MM.1S (cell line): ENCODE measurements at regions not wholly inside any gene's neighbourhood (a gene's known extent, or its start where the extent isn't known, plus 50 kb on each side); places are given as distances from the start of the nearest gene placed in this dataset.

Experiments used
- CTCF ChIP-seq: fragments of 300-600 bp; sonication (generic); IDR thresholded peaks from 2 replicates; pipeline ENCODE4 v1.5.1; 2016; ENCODE audit warnings: antibody characterized with exemption, low read length, mixed read lengths
- EZH2 ChIP-seq: fragments of 300-600 bp; sonication (generic); optimal IDR thresholded peaks from 2 replicates; pipeline ENCODE3; 2017; ENCODE audit warnings: low read depth, mild to moderate bottlenecking, antibody characterized with exemption, low read length, mixed read lengths
- EZH2phosphoT487 ChIP-seq: fragments of 300-600 bp; sonication (generic); IDR thresholded peaks from 2 replicates; pipeline ENCODE4 v1.6.1; 2018; ENCODE audit warnings: antibody characterized with exemption, low read length

- TF ChIP-seq CTCF (no peak), EZH2 (no peak), EZH2phosphoT487 (no peak)
These were observed 780.6 kb upstream of the ZWINT start for GRCh38 chr10:57141708-57142107.
